HCT116 (cell line): ENCODE measurements at regions not wholly inside any gene's neighbourhood (a gene's known extent, or its start where the extent isn't known, plus 50 kb on each side); places are given as distances from the start of the nearest gene placed in this dataset.

ENCODE experiments used
- ATAC-seq: fragments of 200-7000 bp; cut with Tn5 transposase; 2 replicates; pipeline ENCODE4 v1.9.1; 2020; ENCODE audit warnings: mild to moderate bottlenecking, moderate library complexity
- BruUV-seq: library from RNA; stranded (reverse); fragments of 400-500 nt; replicated peaks from 2 replicates; lab custom pipeline; 2021; lab: Mats Ljungman, UMichigan
- CTCF ChIA-PET: fragments of 300-600 bp; sonication (Branson Sonifier 250); formaldehyde crosslinking; loops from one replicate; lab custom pipeline; 2021; ENCODE audit warnings: antibody characterized with exemption; lab: Charles Lee
- POLR2A ChIA-PET: fragments of 300-600, 350-600 bp; sonication (Branson Sonifier 250); formaldehyde crosslinking; loops from one replicate; lab custom pipeline; 2021; ENCODE audit warnings: antibody characterized with exemption; lab: Charles Lee
- RAD21 ChIA-PET, 2 experiments: fragments of 300-600 bp; sonication (Branson Sonifier 250); formaldehyde crosslinking; loops; one replicate each; lab custom pipeline; 2023; ENCODE audit warnings: low total read pairs in 2 of 2; ENCODE audit not compliant: uncharacterized antibody in 2 of 2, unreplicated experiment in 2 of 2, low non-redundant PET in 1 of 2; lab: Charles Lee
- DNase-seq: peaks from one replicate; pipeline ENCODE4 v3.0.0-alpha.2; 2010; ENCODE audit warnings: low read depth, low spot score
- H2AFZ ChIP-seq: fragments of 200-600 bp; shearing (Covaris generic), sonication (generic); 2 replicates; pipeline ENCODE4 v1.6.1; 2017; ENCODE audit warnings: low read depth, mixed run types, mixed read lengths, antibody characterized with exemption, low read length; ENCODE audit not compliant: poor library complexity, severe bottlenecking
- H3K27ac ChIP-seq: 2 replicates; pipeline ENCODE4 v1.5.1; 2012; ENCODE audit warnings: low read depth, low read length
- H3K27me3 ChIP-seq: fragments of 200-600 bp; sonication (generic); 2 replicates; pipeline ENCODE4 v1.6.1; 2016; ENCODE audit warnings: mixed run types, low read length, mixed read lengths; ENCODE audit not compliant: insufficient read depth
- H3K36me3 ChIP-seq, 2 experiments: fragments of 200-500 bp in 1 of 2; fragments of 200-600 bp in 1 of 2; sonication (Bioruptor generic) in 1 of 2; sonication (generic) in 1 of 2; 2 replicates each; pipeline versions ENCODE4 v1.5.1 to v1.6.1; 2014 to 2016; ENCODE audit warnings: low read length in 2 of 2, inconsistent platforms in 1 of 2, mixed read lengths in 1 of 2, mixed run types in 1 of 2; ENCODE audit not compliant: insufficient read depth in 2 of 2, control insufficient read depth in 1 of 2
- H3K4me1 ChIP-seq, 2 experiments: fragments of 200-600 bp in 1 of 2; sonication (generic) in 1 of 2; 2 replicates each; pipeline versions ENCODE4 v1.5.1 to v1.6.1; 2012 to 2017; ENCODE audit warnings: low read length in 2 of 2, inconsistent platforms in 1 of 2, mild to moderate bottlenecking in 1 of 2, mixed read lengths in 1 of 2, mixed run types in 1 of 2, moderate library complexity in 1 of 2; ENCODE audit not compliant: insufficient read depth in 2 of 2, control insufficient read depth in 1 of 2
- H3K4me2 ChIP-seq: fragments of 200-600 bp; sonication (generic); 2 replicates; pipeline ENCODE4 v1.6.1; 2017; ENCODE audit warnings: mixed run types, low read length, mixed read lengths
- H3K4me3 ChIP-seq, 2 experiments: fragments of 200-600 bp in 1 of 2; sonication (generic) in 1 of 2; replicated peaks in 1 of 2; 2 replicates each; pipeline ENCODE4 v1.5.1; 2011 to 2016; ENCODE audit warnings: low read length in 2 of 2, control low read depth in 1 of 2, low read depth in 1 of 2, mild to moderate bottlenecking in 1 of 2, mixed read lengths in 1 of 2, mixed run types in 1 of 2
- H3K79me2 ChIP-seq: fragments of 200-600 bp; sonication (generic); 2 replicates; pipeline ENCODE4 v1.6.1; 2017; ENCODE audit warnings: mild to moderate bottlenecking, mixed run types, low read length, moderate library complexity, mixed read lengths; ENCODE audit not compliant: insufficient read depth
- H3K9ac ChIP-seq: fragments of 200-600 bp; sonication (generic); 2 replicates; pipeline ENCODE4 v1.6.1; 2016; ENCODE audit warnings: low read length, mixed read lengths
- H3K9me2 ChIP-seq: fragments of 200-600 bp; sonication (generic), shearing (Covaris generic); 2 replicates; pipeline ENCODE4 v1.6.1; 2017; ENCODE audit warnings: mixed run types, mild to moderate bottlenecking, moderate library complexity; ENCODE audit not compliant: insufficient read depth
- H3K9me3 ChIP-seq, 2 experiments: fragments of 200-500 bp in 1 of 2; fragments of 200-600 bp in 1 of 2; sonication (Bioruptor generic) in 1 of 2; sonication (generic) in 1 of 2; 2 replicates each; pipeline ENCODE4 v1.6.1; 2014 to 2017; ENCODE audit warnings: low read length in 2 of 2, mixed read lengths in 2 of 2, inconsistent platforms in 1 of 2, low read depth in 1 of 2, mild to moderate bottlenecking in 1 of 2, mixed run types in 1 of 2, moderate library complexity in 1 of 2; ENCODE audit not compliant: control insufficient read depth in 1 of 2, insufficient read depth in 1 of 2
- H4K20me1 ChIP-seq: fragments of 200-600 bp; sonication (generic), shearing (Covaris generic); 2 replicates; pipeline ENCODE4 v1.6.1; 2017; ENCODE audit warnings: mixed run types, mild to moderate bottlenecking, moderate library complexity; ENCODE audit not compliant: insufficient read depth
- CBX3 ChIP-seq: IDR thresholded peaks from 2 replicates; pipeline ENCODE4 v1.6.1; 2012; ENCODE audit warnings: low read depth
- CTCF ChIP-seq, 3 experiments: fragments of 200-600 bp in 1 of 3; sonication (generic) in 1 of 3; IDR thresholded peaks in 2 of 3; conservative IDR thresholded peaks in 1 of 3; 2 replicates each; pipeline ENCODE4 v1.5.1; 2012 to 2017; ENCODE audit warnings: low read depth in 2 of 3, low read length in 2 of 3, antibody characterized with exemption in 1 of 3, borderline replicate concordance in 1 of 3, control low read depth in 1 of 3, mild to moderate bottlenecking in 1 of 3, mixed read lengths in 1 of 3, mixed run types in 1 of 3, moderate library complexity in 1 of 3; ENCODE audit not compliant: insufficient read depth in 1 of 3
- EZH2phosphoT487 ChIP-seq: fragments of 200-600 bp; IDR thresholded peaks from 2 replicates; pipeline ENCODE4 v1.6.1; 2018; ENCODE audit warnings: antibody characterized with exemption, borderline replicate concordance
- FOSL1 ChIP-seq: IDR thresholded peaks from 2 replicates; pipeline ENCODE4 v1.6.1; 2012; ENCODE audit warnings: low read depth
- JUND ChIP-seq: IDR thresholded peaks from 2 replicates; pipeline ENCODE4 v1.6.1; 2012
- MAX ChIP-seq: IDR thresholded peaks from 2 replicates; pipeline ENCODE4 v1.6.1; 2012
- POLR2A ChIP-seq: IDR thresholded peaks from 2 replicates; pipeline ENCODE4 v1.7.0; 2011; ENCODE audit warnings: borderline replicate concordance; ENCODE audit not compliant: insufficient read depth, insufficient read length; ENCODE audit errors: extremely low read depth
- POLR2AphosphoS5 ChIP-seq: IDR thresholded peaks from 2 replicates; pipeline ENCODE4 v1.6.1; 2011; ENCODE audit warnings: mild to moderate bottlenecking, low read depth, low read length, moderate library complexity
- SIN3A ChIP-seq: IDR thresholded peaks from 2 replicates; pipeline ENCODE4 v1.6.1; 2012; ENCODE audit warnings: low read depth
- TCF7L2 ChIP-seq: IDR thresholded peaks from 2 replicates; pipeline ENCODE4 v1.7.0; 2011; ENCODE audit warnings: borderline replicate concordance, inconsistent platforms; ENCODE audit not compliant: insufficient read depth, insufficient read length; ENCODE audit errors: extremely low read depth
- YY1 ChIP-seq: IDR thresholded peaks from 2 replicates; pipeline ENCODE4 v1.6.1; 2011; ENCODE audit warnings: low read length, low read depth, moderate library complexity, mild to moderate bottlenecking; ENCODE audit not compliant: insufficient replicate concordance; ENCODE audit errors: extremely low read depth
- ZFX ChIP-seq: fragments of 450-650 bp; IDR thresholded peaks from 2 replicates; pipeline ENCODE4 v1.6.1; 2017
- ZNF274 ChIP-seq: fragments of 200-500 bp; sonication (Bioruptor generic); IDR thresholded peaks from 2 replicates; pipeline ENCODE4 v1.6.1; 2014; ENCODE audit warnings: mild to moderate bottlenecking, low read depth, low read length, inconsistent platforms
- intact Hi-C: fragments of 100-400 bp; cut with micrococcal nuclease; formaldehyde crosslinking; loops from 2 replicates; pipeline ENCODE4 v1.10.0; 2022

- no peak for TF ChIP-seq ZNF274
- TF ChIP-seq CBX3 = no peak
- no peak for TF ChIP-seq POLR2A
- no peak for TF ChIP-seq ZFX
- no peak for TF ChIP-seq YY1
- no peak for TF ChIP-seq EZH2phosphoT487
- no peak for TF ChIP-seq CTCF (IDR thresholded peaks at IDR 0.05 in 2 of 3, conservative IDR thresholded peaks at IDR 0.05 in 1 of 3; ENCODE audit: borderline replicate concordance in 1 of 3, insufficient read depth in 1 of 3, low read depth in 2 of 3, low read length in 2 of 3)
- TF ChIP-seq MAX = no peak
- TF ChIP-seq FOSL1 = no peak
- no peak for TF ChIP-seq SIN3A
- TF ChIP-seq TCF7L2 = no peak
- no peak for TF ChIP-seq POLR2AphosphoS5
- no peak for TF ChIP-seq JUND
- BruUV-seq = no TSS peak
- no peak overlapping the region for H3K4me3 ChIP-seq
- no peak for DNase-seq
- ChIA-PET RAD21 (no interaction called here), POLR2A (no interaction called here), CTCF (no interaction called here)
- H3K27me3 ChIP-seq = no peaks in the 10 kb centered on the region
- H3K27ac ChIP-seq = no peak overlapping the region
- no peaks in the 10 kb centered on the region for H4K20me1 ChIP-seq
- no peaks in the 10 kb centered on the region for H3K9me3 ChIP-seq
- no peak overlapping the region for H3K9ac ChIP-seq
- intact Hi-C loops = no loop called here
- H3K9me2 ChIP-seq = no peaks in the 10 kb centered on the region
- H2AFZ ChIP-seq = no peak overlapping the region
- ATAC-seq = no peak
- no peaks in the 10 kb centered on the region for H3K36me3 ChIP-seq
- H3K4me2 ChIP-seq = no peak overlapping the region
- H3K79me2 ChIP-seq = no peaks in the 10 kb centered on the region
- H3K4me1 ChIP-seq = no peaks in the 10 kb centered on the region
Observed at GRCh38 chr4:184329659-184330400, 112.2 kb upstream of the ENPP6 start.
